UCSD-AML1 (cell line): ENCODE measurements at regions not wholly inside any gene's neighbourhood (a gene's known extent, or its start where the extent isn't known, plus 50 kb on each side); places are given as distances from the start of the nearest gene placed in this dataset.

Experiments
- DNase-seq: peaks from one replicate; lab custom pipeline; 2025; ENCODE audit not compliant: unreplicated experiment; lab: John Stamatoyannopoulos, UW

DNA sequence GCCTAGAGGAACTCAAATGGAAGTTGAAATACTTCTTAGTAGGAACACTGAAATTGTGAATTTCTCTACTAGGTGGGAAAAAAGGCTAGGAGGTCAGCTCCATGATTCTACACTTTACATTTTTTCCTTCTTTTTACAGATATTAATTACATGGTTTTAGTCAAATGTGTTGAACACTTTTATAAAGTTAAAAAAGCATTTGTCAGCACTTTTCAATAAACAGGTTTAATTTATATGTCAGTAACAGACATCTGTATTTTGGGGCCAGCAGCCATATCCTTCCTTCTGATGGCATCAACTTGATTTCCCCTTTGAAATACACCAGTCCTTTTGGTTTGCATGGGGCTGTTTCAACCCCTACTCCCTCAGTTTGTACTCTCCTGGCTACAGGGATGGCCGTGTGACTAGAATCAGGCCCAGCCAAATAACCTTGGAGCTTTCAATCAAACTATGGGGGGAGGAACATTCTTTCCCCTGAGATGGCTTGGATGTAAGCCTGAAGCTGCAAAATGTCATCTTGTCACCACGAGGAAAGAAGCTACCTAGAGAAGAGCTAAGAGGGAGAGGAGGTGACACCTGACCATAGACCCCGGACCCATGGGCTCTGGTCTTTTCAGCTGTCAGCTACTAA is 171.0 kb upstream of the NEBL start:
- DNase-seq = no peak

DNA sequence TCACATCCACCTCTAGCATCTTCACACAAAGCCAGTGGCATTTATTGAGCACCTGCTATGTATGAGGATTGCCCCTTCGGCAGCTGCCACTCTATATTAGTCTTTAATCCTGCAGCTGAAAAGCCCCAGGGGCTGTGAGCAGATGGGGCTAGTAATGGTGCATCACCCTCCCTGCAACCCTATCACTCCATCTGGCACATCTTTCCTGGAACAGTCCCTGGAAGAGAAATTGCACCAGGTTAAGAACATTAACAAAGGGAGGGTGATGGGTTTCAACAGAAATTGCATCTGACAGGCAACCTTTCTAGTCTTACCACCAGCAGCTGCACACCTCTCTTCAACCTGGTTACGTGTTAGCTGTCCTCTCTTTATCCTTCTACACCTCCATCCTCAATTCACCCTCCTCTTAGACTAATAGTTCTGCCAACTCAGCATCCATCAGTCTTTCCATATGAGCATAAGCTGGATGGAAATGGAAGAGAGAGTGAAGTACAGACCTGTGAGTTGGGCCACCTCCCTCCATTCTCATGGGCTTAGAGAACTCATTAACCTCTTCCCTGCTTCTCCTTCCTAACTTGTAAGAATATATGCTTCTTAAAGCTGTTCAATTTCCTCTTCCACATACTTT is 168.6 kb upstream of the NEBL start:
- DNase-seq = no peak

DNA sequence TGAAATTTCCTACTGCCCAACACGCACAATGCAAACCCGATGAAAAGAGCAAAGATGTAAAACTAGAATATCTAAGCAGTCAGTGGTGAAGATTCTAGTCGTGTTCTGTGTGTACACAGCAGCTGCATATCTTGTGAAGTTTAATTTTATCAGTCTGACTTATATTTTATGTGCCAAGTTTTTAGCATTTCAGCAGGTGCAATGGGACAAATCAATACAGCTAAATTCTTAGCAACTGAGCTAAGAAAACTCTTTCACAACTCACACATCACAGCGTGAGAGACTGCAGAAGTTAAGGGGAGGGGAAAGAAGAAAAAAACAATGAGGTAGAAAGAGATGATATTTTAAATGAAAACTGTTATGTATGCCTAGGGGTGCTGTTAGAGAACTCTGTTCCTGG is 164.9 kb upstream of the NEBL start:
- DNase-seq = no peak

DNA sequence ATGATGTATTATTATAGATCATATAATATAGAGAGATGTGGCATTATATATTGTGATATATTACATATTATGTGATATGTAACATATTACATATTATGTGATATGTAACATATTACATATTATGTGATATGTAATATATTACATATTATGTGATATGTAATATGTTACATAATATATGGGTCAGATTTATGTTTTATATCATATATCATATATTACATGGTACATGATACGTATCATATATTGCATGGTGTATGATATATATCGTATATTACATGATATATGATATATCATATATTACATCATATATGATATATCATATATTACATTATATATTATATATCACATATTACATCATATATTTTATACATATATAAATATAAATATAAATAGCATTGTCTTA is 164.1 kb upstream of the NEBL start:
- no peak for DNase-seq

DNA sequence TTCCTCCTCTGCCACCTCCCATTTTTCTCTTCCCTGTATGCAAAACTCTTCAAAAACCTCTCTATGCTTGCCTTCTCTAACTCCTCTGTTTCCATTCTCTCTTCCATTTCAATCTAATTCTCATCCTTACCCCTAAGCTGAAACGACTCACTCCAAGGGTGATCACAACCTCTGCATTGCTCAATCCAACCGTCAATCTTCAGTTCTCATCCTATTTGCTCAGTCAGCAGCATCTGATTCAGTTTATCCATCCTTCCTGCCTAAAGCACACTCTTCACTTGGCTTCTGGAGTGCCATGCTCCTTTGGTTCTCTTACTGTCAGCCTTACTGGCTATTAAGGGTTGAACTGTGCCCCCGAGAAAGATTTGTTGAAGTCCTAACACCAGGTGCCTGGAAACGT is 163.5 kb upstream of the NEBL start:
- DNase-seq = no peak

DNA sequence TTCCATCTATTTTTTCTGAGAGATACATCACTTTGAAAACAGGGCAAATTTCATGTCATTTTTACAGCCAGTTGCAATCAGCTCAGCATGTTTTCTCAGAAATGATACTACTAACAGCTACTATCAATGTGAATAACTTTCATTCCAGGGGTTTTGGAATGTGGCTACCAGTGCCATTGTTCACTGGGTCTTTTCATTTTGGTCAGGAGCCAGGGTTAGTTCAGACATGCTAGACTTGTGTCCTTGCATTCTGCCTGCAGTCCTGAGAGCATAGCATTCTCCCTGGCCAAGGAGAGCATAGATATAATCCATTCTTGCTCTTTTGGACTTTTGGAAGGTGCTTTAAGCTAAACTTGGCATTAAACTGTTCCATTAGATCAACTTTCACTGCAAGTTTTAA is 160.9 kb upstream of the NEBL start:
- DNase-seq = no peak

DNA sequence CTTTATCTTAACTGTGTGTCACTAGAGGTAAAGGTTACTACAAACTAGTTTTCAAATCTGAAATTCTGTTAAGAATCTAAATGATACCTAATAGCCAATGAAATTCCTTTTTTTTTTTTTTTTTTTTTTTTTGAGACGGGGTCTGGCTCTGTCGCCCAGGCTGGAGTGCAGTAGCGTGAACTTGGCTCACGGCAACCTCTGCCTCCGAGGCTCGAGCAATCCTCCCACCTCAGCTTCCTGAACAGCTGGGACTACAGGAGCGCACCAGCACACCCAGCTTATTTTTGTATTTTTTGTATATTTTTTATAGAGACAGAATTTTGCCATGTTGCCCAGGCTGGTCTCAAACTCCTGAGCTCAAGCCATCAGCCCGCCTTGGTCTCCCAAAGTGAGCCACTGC is 160.3 kb upstream of the NEBL start:
- no peak for DNase-seq

DNA sequence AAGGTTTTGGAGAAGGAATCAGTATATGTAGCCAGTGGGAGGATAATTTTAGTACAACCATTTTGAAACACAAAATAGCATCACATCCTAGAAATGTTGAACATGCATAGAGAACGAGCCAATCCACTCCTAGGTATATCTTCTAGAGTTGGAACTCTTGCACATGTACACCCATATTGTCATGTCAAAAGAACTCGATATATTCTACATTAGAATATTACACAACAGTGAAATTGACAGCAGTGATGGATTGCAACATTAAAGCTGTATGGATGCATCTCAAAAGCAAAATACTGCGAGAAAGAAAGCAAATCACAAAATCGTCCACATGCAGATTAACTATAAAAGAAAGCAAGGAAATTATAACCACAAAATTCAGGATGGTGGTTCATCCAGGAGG is 159.3 kb upstream of the NEBL start:
- no peak for DNase-seq

DNA sequence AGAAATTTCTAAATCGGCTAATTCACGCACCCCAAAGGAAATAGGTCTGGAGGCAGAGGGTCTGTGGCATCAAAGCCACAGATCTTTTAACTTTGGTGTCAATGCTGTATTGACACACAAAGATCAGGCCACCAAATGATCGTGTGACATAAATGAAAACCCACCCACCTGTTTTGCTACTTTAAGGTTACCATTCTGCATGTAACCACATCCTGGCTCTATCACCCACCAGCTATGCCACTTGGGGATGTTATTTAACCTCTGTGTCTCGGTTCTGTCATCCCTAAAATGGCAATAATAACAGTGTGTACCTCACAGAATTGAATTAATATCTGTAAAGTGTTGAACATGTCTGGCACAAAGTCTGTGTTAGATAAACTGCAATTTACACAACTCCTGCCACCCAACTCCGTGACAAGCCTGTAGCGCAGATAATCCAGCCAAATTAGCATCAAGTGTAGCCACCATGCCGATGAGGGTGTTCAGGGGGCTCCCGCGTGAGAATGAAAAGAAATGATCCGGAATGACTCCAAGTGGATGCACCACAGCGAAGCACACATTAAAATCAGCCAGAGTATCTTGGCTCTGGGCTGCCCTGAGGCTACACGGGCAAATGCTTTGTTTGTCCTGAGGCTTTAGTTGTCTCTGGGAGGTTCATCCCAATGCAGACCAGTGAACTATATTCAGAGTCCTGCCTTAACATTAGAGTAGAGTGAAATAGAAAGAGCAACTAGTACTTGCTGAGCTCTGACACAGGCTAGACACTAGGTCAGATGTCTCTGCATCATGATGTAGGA is 158.4 kb upstream of the NEBL start:
- no peak for DNase-seq

DNA sequence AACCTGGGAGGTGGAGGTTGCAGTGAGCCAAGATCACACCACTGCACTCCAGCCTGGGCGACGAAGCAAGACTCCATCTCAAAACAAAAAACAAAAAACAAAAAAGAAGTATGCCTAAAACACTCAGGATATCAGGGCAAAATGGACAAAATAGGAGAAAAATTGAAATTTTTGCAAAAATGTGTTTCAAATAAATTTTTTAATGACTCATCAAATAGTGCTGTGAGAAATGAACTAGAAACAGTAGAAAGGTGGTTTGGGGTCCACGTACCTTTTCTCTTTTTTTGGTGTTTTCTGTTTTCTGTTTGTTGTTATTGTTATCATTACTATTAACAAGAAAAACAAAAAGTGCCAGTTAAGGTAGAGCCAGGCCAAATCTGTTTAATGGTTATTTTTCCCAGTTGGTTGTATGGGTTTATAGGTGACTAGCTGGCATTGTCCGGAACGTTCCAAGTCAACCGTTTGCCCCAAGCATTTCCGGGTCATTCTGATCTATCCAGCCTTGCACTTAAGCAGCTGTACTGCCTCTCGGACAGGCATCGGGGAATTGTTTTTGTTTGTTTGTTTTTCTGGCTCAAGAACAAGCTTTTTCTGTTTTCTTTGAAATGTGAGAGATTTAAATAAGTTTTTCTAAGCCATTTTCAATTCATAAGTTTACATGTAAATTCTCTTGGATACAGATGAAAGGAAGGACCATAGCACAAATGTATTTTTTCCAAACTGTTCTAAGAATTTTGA is 157.0 kb upstream of the NEBL start:
- no peak for DNase-seq

DNA sequence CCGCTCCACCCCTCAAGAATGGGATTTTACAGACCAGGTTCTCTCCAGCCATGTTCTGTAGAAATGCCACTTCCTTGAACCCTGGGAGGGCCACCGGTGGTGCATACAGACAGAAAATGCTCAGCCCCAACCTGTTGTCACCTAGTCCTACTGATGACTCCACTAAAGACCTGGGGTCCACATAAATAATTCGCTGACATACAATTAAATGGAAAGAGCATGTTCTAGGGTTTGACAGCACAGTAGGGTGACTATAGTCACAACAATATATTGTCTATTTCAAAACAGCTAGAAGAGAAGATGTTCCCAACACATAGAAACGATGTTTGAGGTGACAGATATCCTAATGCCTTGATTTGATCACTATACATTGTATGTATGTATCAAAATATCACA is 155.6 kb upstream of the NEBL start:
- DNase-seq = no peak

DNA sequence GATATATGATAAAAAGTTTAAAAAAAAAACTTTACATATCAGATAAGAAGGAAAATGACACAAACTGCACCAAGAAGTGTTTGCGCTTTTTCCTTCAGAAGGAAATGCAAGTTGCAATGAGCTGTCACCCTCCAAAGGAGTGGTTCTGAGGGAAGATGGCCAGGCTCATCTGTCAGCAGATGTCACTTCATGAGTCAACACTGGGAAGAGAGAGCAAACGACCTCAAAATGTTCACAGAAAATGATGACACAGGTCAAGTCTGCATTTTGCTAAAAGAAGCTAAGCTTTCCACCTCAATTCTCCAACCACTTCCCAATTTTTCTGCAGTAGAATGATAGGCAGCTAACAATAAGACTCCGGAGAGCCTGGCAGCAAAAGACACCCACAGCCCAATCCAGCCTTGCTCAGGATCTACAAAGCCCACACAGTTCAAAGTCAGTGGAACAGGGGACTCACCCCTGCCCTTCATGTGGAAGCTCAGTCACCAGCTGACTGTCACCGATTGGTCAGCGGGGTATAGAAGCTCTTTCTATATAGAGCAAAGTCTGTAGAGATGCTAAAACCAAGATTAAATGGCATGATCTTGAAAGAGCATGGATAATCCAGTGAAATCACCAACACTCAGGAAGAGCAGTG is 155.1 kb upstream of the NEBL start:
- DNase-seq = no peak

DNA sequence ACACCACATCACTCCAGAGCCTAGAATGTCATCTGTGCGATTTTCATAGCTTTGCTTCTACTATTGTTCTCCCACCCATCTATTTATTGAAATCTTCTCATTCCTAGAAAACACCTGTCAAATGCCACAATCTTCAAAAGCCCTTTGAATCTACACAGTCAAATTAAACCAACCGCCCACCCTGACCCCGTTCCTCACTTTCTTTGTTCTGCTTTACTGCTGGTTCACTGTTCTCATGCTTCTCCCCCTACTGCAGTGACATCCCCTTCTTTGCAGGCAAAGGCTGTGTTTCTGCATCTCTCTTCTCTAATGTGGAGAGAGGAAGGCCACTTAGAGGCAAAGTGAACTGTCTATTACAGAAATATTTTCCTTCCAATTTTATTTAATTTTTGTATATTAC is 152.4 kb upstream of the NEBL start:
- no peak for DNase-seq

DNA sequence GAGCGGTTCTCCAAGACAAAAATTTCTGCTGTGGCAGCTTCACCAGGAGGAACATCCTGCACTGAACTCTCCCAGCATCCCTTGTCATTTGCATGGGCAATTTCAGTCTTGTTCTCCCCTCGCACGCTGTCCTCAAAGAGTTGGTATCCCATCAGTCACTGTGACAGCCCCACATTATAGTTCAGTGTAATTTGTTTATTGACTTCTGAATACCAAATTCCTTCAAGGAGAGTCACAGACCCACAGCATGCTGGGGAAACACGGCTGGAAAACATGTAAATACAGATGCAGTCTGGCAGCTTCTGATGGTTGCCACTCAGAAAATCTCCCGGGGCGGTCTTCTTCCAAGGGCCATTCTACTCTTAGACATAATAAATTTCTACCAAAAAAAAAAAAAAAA is 151.0 kb upstream of the NEBL start:
- DNase-seq = no peak

DNA sequence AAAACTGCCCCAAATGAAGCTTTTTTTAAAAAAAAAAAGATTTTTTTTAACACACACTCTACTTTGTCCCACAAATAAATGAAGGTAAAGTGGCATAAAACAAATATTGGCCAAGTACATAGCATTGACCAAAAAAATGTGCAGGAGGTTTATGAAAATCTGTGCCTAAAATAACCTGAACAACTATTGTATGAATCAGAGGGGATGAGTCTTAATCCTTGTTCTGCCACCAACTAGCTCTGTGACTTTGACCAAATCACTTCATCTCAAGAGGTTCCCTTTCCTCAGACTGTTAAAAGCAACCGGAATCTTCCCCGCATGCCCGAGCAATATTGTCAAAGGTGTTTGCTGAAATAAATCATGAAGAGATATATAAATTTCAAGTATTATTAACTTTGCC is 150.4 kb upstream of the NEBL start:
- DNase-seq = no peak

DNA sequence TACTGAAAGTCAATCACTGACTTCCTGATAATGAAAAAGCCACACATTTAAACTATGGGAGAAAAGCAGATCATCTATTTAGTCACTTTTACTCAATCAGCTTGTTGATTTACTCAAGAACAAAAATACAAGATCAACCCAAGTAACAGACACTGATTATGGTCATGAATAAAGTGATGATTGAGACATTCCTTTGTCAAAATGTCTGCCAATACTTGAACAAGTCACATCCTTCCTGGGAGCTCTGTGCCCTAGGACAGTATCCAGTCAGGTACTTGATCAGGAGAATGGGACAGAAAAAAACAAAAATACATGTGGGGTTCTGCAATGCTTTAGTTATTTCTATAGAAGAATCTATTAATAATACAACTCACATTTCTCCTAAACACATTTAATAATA is 150.0 kb upstream of the NEBL start:
- no peak for DNase-seq

DNA sequence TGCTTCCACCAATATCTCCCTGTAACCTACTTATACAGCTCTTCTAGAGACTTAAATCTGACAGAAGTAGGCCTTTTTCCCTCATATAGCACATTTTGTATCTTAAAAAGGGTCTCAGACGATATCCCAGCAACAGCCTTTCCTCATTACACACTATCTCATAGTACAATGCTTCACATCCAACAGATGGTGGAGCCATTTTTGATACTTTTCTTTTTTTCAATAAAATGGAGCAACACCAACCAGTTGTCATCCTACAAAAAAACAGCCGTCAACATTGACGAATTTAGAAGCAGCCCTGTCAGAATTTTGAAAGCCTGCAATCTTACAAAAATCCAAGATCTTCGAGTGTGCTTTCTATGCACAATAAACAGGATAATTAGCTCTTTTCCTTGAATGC is 145.9 kb upstream of the NEBL start:
- DNase-seq = no peak

DNA sequence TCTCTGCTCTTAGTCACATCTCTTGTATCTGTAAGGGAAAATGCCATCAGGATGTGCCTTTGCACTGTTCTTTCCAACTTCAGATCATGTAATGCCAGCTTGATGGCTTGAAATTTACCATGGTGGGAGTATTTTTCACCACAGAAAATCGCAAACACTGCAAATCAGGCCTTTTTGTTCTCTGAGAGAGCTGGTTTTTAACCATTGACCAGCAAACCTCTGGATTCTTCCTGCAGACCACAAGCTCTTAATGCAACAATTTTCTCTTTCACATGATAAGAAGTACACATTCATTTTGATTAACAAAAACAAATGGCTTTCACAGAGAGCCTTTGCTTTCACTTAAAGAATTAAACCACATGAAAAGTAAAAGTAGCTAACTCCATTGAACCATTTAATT is 145.4 kb upstream of the NEBL start:
- DNase-seq = no peak

DNA sequence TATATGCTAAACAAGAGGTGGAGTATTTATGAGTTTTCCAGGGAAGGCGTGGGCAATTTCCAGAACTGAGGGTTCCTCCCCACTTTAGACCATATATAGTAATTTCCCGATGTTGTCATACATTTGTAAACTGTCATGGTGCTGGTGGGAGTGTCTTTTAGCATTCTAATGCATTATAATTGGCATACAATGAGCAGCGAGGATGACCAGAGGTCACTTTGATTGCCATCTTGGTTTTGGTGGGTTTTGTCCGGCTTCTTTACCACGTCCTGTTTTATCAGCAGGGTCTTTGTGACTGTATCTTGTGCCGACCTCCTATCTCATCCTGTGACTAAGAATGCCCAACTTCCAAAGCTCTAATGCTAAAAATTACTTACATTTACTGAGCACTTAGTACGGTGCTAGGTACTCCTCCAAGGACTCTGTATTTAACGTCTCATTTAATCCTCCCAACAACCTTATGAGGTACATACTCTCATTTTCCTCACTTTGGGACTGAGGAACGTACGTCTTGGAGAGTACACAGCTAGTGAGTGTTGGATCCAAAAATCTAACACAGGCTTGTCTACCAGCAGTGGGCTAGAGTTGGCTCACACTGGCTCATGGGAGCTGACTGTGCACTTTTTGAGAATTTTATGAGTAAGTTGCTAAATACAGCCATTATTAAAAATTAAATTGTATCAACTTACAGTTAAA is 144.8 kb upstream of the NEBL start:
- DNase-seq = no peak

DNA sequence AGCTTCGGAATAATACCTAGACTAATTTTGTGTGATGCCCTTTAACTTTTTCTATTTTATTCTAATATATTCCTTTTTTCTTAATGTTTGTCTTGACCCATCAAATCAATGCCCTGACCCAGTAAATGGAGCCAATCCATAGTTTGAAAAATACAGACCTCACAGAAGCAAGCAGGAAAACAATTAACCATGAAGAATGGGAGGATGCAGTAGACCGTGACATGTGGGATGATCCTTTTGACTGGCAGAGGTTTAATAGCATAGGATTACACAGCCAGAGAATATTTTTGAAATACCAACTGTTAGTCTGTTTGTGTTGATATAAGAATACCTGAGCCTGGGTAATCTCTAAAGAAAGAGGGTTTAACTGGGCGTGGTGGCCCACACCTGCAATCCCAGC is 142.6 kb upstream of the NEBL start:
- no peak for DNase-seq

DNA sequence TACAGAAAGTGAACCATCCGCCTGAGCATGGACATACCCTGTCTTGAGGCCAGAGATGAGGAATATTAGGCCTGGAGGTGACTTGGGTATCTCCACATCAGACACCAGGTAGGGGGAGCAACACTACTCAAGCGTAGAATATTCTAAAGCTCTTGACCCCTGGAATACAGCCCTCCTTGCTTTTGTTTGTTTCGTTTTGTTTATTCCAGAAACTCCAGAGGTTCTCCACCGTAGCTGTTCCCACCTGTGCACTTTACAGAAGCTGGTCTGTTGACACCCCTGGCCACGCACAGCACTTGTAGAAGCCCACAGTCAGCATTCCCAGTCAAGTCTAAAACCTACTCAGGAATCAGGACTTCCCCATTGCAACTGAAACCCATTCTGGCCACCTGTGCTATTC is 139.6 kb upstream of the NEBL start:
- no peak for DNase-seq
